Fibroblast of the conjunctiva (primary cell): ENCODE measurements at regions not wholly inside any gene's neighbourhood (a gene's known extent, or its start where the extent isn't known, plus 50 kb on each side); places are given as distances from the start of the nearest gene placed in this dataset.
A peak's percentile ranks its signal among the peaks of the same experiment; 100 is the strongest.

Source experiments
- DNase-seq: peaks from one replicate; pipeline ENCODE4 v3.0.0-alpha.2; 2010; ENCODE audit warnings: low read depth

- no peak for DNase-seq
These were observed 415.4 kb upstream of the PROK2 start for GRCh38 chr3:72200332-72200731.

GRCh38 chr3:72199530-72199929, 414.6 kb upstream of the PROK2 start:
- DNase-seq, result no peak

GRCh38 chr3:72196377-72196929, 411.5 kb upstream of the PROK2 start:
- DNase-seq, result no peak

GRCh38 chr3:72195895-72196294, 410.9 kb upstream of the PROK2 start:
- no peak for DNase-seq

GRCh38 chr3:72194458-72194857, 409.5 kb upstream of the PROK2 start:
- DNase-seq, result no peak

- DNase-seq, result no peak
These were observed 409.0 kb upstream of the PROK2 start for GRCh38 chr3:72193771-72194430.

GRCh38 chr3:72192572-72192971, 407.6 kb upstream of the PROK2 start:
- no peak for DNase-seq

- DNase-seq, result no peak
These were observed 406.4 kb upstream of the PROK2 start for GRCh38 chr3:72191209-72191960.

GRCh38 chr3:72190050-72190449, 405.1 kb upstream of the PROK2 start:
- DNase-seq, result no peak

GRCh38 chr3:72189339-72189738, 404.4 kb upstream of the PROK2 start:
- DNase-seq, result no peak

- no peak for DNase-seq
These were observed 403.6 kb upstream of the PROK2 start for GRCh38 chr3:72188536-72188935.

GRCh38 chr3:72187131-72187530, 402.2 kb upstream of the PROK2 start:
- DNase-seq, result no peak

GRCh38 chr3:72186400-72186855, 401.5 kb upstream of the PROK2 start:
- DNase-seq, result no peak

- DNase-seq, result no peak
These were observed 400.8 kb upstream of the PROK2 start for GRCh38 chr3:72185549-72186399.

GRCh38 chr3:72183489-72183888, 398.5 kb upstream of the PROK2 start:
- DNase-seq, result no peak

GRCh38 chr3:72182206-72182605, 397.3 kb upstream of the PROK2 start:
- DNase-seq, result no peak

- DNase-seq, result no peak
These were observed 396.3 kb upstream of the PROK2 start for GRCh38 chr3:72181251-72181650.

GRCh38 chr3:72180405-72180804, 395.5 kb upstream of the PROK2 start:
- no peak for DNase-seq

GRCh38 chr3:72179107-72179464, 394.1 kb upstream of the PROK2 start:
- DNase-seq, result no peak

- DNase-seq, result no peak
These were observed 393.6 kb upstream of the PROK2 start for GRCh38 chr3:72178463-72179106.

- DNase-seq, result peak; percentile 48
These were observed 392.4 kb upstream of the PROK2 start for GRCh38 chr3:72177075-72178050.
